ENCODE measurements at regions not wholly inside any gene's neighbourhood (a gene's known extent, or its start where the extent isn't known, plus 50 kb on each side); places are given as distances from the start of the nearest gene placed in this dataset.

DNA sequence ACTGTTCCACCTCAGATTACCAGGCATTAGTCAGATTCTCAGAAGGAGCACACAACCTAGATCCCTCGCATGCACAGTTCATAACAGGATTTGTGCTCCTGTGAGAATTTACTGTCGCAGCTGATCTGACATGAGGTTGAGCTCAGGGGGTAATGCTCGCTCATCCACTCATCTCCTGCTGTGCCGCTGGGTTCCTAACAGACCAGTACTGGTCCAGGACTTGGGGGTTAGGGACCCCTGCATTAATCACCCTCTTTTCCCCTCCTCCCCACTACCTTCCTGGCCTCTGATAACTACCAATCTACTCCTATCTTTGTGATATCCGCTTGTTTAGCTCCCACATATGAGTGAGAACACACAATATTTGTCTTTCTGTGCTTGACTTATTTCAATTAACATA is 83.5 kb upstream of the FSHB start:
- TF ChIP-seq, protein P1, sequence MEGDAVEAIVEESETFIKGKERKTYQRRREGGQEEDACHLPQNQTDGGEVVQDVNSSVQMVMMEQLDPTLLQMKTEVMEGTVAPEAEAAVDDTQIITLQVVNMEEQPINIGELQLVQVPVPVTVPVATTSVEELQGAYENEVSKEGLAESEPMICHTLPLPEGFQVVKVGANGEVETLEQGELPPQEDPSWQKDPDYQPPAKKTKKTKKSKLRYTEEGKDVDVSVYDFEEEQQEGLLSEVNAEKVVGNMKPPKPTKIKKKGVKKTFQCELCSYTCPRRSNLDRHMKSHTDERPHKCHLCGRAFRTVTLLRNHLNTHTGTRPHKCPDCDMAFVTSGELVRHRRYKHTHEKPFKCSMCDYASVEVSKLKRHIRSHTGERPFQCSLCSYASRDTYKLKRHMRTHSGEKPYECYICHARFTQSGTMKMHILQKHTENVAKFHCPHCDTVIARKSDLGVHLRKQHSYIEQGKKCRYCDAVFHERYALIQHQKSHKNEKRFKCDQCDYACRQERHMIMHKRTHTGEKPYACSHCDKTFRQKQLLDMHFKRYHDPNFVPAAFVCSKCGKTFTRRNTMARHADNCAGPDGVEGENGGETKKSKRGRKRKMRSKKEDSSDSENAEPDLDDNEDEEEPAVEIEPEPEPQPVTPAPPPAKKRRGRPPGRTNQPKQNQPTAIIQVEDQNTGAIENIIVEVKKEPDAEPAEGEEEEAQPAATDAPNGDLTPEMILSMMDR (IDR thresholded peaks at IDR 0.05; ENCODE audit: insufficient read depth, low read length, poor library complexity, severe bottlenecking) = no peak
- no peak for TF ChIP-seq EZH2phosphoT487 (conservative IDR thresholded peaks at IDR 0.05; ENCODE audit: low read length)

Measured in SU-DHL-6 (cell line).